HEK293 (cell line): ENCODE measurements at regions not wholly inside any gene's neighbourhood (a gene's known extent, or its start where the extent isn't known, plus 50 kb on each side); places are given as distances from the start of the nearest gene placed in this dataset.
"Not testable (repeated sequence)": the region's sequence is repeated elsewhere in the genome, so short reads cannot be mapped to it uniquely, and the experiment has no call there.

ENCODE experiments used
- CTCF ChIA-PET: fragments of 350-600 bp; formaldehyde crosslinking; extraction: SDS; loops from one replicate; lab custom pipeline; 2021; ENCODE audit warnings: antibody characterized with exemption; lab: Yijun Ruan, JAX
- POLR2A ChIA-PET: fragments of 300-600 bp; formaldehyde crosslinking; extraction: SDS; loops from one replicate; lab custom pipeline; 2020; ENCODE audit warnings: antibody characterized with exemption, inconsistent platforms; lab: Yijun Ruan, JAX
- H3K27ac ChIP-seq: fragments of 200-500 bp; sonication (Bioruptor generic); 2 replicates; pipeline ENCODE4 v1.5.1; 2014; ENCODE audit warnings: low read depth, low read length, control low read depth, inconsistent platforms; ENCODE audit errors: extremely low read depth
- H3K36me3 ChIP-seq, 2 experiments: fragments of 200-500 bp in 1 of 2; sonication (Bioruptor generic) in 1 of 2; 1 replicate in 1 of 2; 2 replicates in 1 of 2; pipeline ENCODE4 v1.5.1; 2014 to 2017; ENCODE audit warnings: inconsistent platforms in 2 of 2, low read length in 2 of 2; ENCODE audit not compliant: control insufficient read depth in 2 of 2, insufficient read depth in 1 of 2
- H3K4me1 ChIP-seq: fragments of 200-500 bp; sonication (Bioruptor generic); 2 replicates; pipeline ENCODE4 v1.5.1; 2014; ENCODE audit warnings: mild to moderate bottlenecking, low read length, inconsistent platforms; ENCODE audit not compliant: control insufficient read depth, insufficient read depth
- H3K4me3 ChIP-seq: 2 replicates; pipeline ENCODE4 v1.5.1; 2011; ENCODE audit warnings: low read depth, mild to moderate bottlenecking, control low read depth, low read length, moderate library complexity
- H3K9me3 ChIP-seq: fragments of 200-500 bp; sonication (Bioruptor generic); 2 replicates; pipeline ENCODE4 v1.5.1; 2014; ENCODE audit warnings: low read depth, low read length, inconsistent platforms; ENCODE audit not compliant: control insufficient read depth, insufficient read depth

DNA sequence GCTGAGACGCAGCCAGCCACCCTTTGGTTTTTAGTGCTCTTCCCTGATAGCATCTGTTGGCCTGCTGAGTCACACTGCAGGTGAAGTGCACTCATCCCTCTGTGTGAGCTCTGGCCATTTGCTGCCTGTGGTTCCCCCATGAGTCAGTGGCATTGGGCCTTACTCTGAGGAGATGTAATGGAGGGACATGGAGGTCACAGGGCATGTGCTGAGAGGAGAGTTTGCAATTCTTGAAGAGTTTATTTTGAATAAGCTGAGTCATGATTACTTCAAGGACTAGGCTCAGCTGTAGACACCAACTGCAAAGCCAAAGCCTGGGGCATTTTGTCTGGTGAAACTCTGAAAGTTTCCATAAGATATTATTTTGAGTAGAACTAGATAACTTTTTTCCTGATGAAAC lies 200.3 kb downstream of the BCL2L11 start:
- H3K9me3 ChIP-seq, H3K36me3 ChIP-seq, H3K4me1 ChIP-seq, H3K4me3 ChIP-seq, H3K27ac ChIP-seq, POLR2A ChIA-PET, CTCF ChIA-PET: not testable (repeated sequence)

- H3K9me3 ChIP-seq, H3K4me3 ChIP-seq, H3K36me3 ChIP-seq, H3K4me1 ChIP-seq, CTCF ChIA-PET, POLR2A ChIA-PET, H3K27ac ChIP-seq: not testable (repeated sequence)
Observed at GRCh38 chr2:111323384-111323783, 202.7 kb downstream of the BCL2L11 start.

- H3K27ac ChIP-seq, H3K4me3 ChIP-seq, H3K36me3 ChIP-seq, POLR2A ChIA-PET, CTCF ChIA-PET, H3K9me3 ChIP-seq, H3K4me1 ChIP-seq: not testable (repeated sequence)
Observed at GRCh38 chr2:111327726-111328125, 207.0 kb downstream of the BCL2L11 start.

DNA sequence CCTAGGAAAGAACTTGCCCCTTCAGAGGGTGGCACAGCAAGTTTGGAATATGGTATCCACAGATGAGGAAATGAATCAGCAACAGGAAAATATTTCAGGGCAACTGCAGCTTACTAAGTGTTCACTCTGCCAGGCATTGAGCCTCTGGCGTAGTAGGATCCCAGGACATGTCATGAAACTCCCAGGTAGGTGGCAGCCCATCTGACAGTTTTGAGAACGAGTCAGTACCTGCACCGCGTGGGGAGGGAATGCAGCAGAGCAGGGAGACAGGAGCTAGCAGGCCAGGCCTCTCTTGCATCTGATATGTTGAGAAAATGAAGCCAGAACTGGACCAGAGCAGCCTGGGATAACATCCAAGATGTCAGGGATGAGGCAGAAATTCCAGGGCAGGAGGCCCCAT lies 208.6 kb downstream of the BCL2L11 start:
- H3K36me3 ChIP-seq, POLR2A ChIA-PET: not testable (repeated sequence)

DNA sequence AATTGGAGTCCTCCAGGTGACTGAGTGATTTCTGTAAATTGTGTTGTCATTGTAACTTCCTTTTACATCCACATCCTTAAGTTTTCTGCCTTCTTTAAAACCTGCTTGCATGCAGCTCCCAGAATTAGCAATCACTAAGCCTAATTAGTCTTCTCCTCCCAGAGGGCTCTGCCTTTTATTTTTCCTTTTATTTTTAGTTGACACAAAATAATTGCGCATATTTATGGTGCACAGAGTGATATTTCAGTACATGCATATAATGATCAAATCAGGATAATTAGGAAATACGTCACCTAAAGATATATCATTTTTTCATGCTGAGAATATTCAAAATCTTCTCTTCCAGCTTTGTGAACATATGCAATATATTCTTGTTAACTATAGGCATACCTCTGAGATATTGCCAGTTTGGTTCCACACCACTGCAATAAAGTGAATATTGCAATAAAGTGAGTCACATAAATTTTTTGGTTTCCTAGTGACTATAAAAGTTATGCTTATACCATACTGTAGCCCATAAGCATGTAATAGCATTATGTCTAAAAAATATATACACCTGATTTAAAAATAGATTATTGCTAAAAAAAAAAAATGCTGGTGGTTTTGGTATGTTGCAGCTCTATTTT lies 210.5 kb downstream of the BCL2L11 start:
- CTCF ChIA-PET, H3K27ac ChIP-seq, H3K4me1 ChIP-seq, H3K4me3 ChIP-seq, POLR2A ChIA-PET, H3K36me3 ChIP-seq, H3K9me3 ChIP-seq: not testable (repeated sequence)

More for the DNA sequence above, 208.6 kb downstream of the BCL2L11 start:
- H3K27ac ChIP-seq, CTCF ChIA-PET, H3K4me1 ChIP-seq, H3K9me3 ChIP-seq, H3K4me3 ChIP-seq: not testable (repeated sequence)

GRCh38 chr2:111335220-111335907 lies 214.7 kb downstream of the BCL2L11 start:
- H3K27ac ChIP-seq, H3K4me1 ChIP-seq, CTCF ChIA-PET, POLR2A ChIA-PET, H3K9me3 ChIP-seq, H3K36me3 ChIP-seq, H3K4me3 ChIP-seq: not testable (repeated sequence)

GRCh38 chr2:111338474-111338873 lies 217.8 kb downstream of the BCL2L11 start:
- H3K4me3 ChIP-seq, H3K36me3 ChIP-seq, CTCF ChIA-PET, H3K27ac ChIP-seq, POLR2A ChIA-PET, H3K9me3 ChIP-seq, H3K4me1 ChIP-seq: not testable (repeated sequence)

GRCh38 chr2:111339476-111339875 lies 218.8 kb downstream of the BCL2L11 start:
- CTCF ChIA-PET, H3K9me3 ChIP-seq, POLR2A ChIA-PET, H3K36me3 ChIP-seq, H3K4me1 ChIP-seq, H3K27ac ChIP-seq, H3K4me3 ChIP-seq: not testable (repeated sequence)

DNA sequence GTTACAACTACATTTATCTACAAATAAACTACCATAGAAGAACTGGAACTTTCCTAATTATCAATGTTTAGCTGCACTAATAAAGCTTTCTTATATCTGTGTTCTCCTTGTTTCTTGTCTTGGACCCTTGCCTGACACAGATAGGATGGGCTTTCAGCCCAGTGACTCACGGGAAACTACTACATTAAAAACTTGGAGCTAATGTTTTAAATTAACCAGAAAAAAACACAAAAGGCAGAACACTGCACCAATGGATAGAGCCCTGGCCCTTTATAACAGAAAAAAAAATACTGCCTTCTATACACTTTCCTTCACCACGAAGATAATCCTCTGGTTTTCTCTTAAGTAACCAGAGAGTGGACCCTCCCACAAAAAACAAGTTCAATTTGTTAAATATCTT lies 223.9 kb downstream of the BCL2L11 start:
- POLR2A ChIA-PET, H3K36me3 ChIP-seq, CTCF ChIA-PET, H3K27ac ChIP-seq, H3K4me3 ChIP-seq, H3K9me3 ChIP-seq, H3K4me1 ChIP-seq: not testable (repeated sequence)

DNA sequence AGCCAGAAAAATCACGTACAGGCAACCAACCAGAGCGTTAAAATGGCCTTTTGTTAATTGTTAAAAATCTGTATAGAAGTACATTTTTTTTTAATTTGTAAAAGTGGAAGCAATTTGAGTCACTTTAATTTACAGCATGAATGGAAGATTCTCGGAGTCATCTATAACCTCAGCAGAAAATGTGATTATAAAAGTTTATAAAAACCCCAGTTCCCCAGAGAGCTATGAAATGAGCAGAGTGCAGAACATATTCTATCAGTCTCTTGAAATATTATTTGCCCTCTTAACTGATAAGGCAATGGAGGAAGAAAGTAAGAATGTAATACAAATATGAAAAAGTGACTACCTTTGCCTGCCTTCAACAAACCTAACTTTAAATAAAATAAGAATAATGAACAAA lies 224.7 kb downstream of the BCL2L11 start:
- POLR2A ChIA-PET, H3K9me3 ChIP-seq, CTCF ChIA-PET, H3K4me1 ChIP-seq, H3K27ac ChIP-seq, H3K36me3 ChIP-seq, H3K4me3 ChIP-seq: not testable (repeated sequence)

- H3K36me3 ChIP-seq, H3K4me1 ChIP-seq, H3K4me3 ChIP-seq, CTCF ChIA-PET, H3K27ac ChIP-seq, POLR2A ChIA-PET, H3K9me3 ChIP-seq: not testable (repeated sequence)
Observed at GRCh38 chr2:111346018-111346930, 225.6 kb downstream of the BCL2L11 start.
